Tibial artery (tissue), 4 donors: ENCODE measurements at regions not wholly inside any gene's neighbourhood (a gene's known extent, or its start where the extent isn't known, plus 50 kb on each side); places are given as distances from the start of the nearest gene placed in this dataset.

Source experiments
- DNase-seq, 2 donors: peaks; one replicate each; pipeline ENCODE4 v3.0.0-alpha.2; 2019
- H3K27ac ChIP-seq, 2 donors: fragments of 200-600 bp; sonication (generic) in 1 of 2; 1 replicate in 1 of 2; 2 replicates in 1 of 2; pipeline ENCODE4 v1.5.1; 2018 to 2019; ENCODE audit warnings: mild to moderate bottlenecking in 1 of 2
- H3K27me3 ChIP-seq, 2 donors: fragments of 200-600 bp; sonication (generic) in 1 of 2; one replicate each; pipeline versions ENCODE4 v1.5.1 to v1.6.0; 2016 to 2019
- H3K36me3 ChIP-seq, 3 donors: fragments of 200-600 bp; sonication (generic) in 2 of 3; one replicate each; pipeline ENCODE4 v1.5.1; 2016 to 2019; ENCODE audit warnings: mild to moderate bottlenecking in 2 of 3
- H3K4me1 ChIP-seq, 4 donors: fragments of 200-600 bp; sonication (generic) in 2 of 4; 1 replicate in 3 of 4; 2 replicates in 1 of 4; pipeline ENCODE4 v1.5.1; 2016 to 2019
- H3K4me3 ChIP-seq, 2 donors: fragments of 200-600 bp; sonication (generic) in 1 of 2; 1 replicate in 1 of 2; 2 replicates in 1 of 2; pipeline ENCODE4 v1.5.1; 2018 to 2019; ENCODE audit warnings: mild to moderate bottlenecking in 2 of 2
- H3K9me3 ChIP-seq, 3 donors: fragments of 200-600 bp; sonication (generic) in 1 of 3; one replicate each; pipeline ENCODE4 v1.5.1; 2016 to 2019
- CTCF ChIP-seq, 2 experiments: fragments of 200-600 bp in 1 of 2; fragments of 450-650 bp in 1 of 2; IDR thresholded peaks; one replicate each; pipeline ENCODE4 v1.5.1; 2017 to 2019; ENCODE audit warnings: antibody characterized with exemption in 2 of 2, mild to moderate bottlenecking in 1 of 2, moderate library complexity in 1 of 2
- intact Hi-C: fragments of 100-400 bp; cut with DNase I; formaldehyde crosslinking; loops from one replicate; pipeline ENCODE4 v1.15.0; 2023; ENCODE audit warnings: low total_unique reads

GRCh38 chr12:107366322-107366721, 273.0 kb upstream of the CRY1 start:
- intact Hi-C loops = no loop called here
- Histone ChIP-seq H3K4me3 (no peak overlapping the region), H3K27ac (no peak overlapping the region), H3K36me3 (no peaks in the 10 kb centered on the region), H3K27me3 (no peaks in the 10 kb centered on the region), H3K9me3 (no peaks in the 10 kb centered on the region), H3K4me1 (no peaks in the 10 kb centered on the region)
- no peak for TF ChIP-seq CTCF (IDR thresholded peaks at IDR 0.05)
- DNase-seq = no peak

GRCh38 chr12:107368586-107368985, 275.2 kb upstream of the CRY1 start:
- H3K36me3 ChIP-seq = no peaks in the 10 kb centered on the region
- H3K27me3 ChIP-seq = peaks cover 0 to 4% of the 10 kb centered on the region in 2 donors
- no peak overlapping the region for H3K4me3 ChIP-seq
- intact Hi-C loops = no loop called here
- H3K9me3 ChIP-seq = no peaks in the 10 kb centered on the region
- no peak for DNase-seq
- no peaks in the 10 kb centered on the region for H3K4me1 ChIP-seq
- TF ChIP-seq CTCF (IDR thresholded peaks at IDR 0.05) = no peak
- no peak overlapping the region for H3K27ac ChIP-seq

- Histone ChIP-seq H3K4me3 (no peak overlapping the region), H3K4me1 (no peaks in the 10 kb centered on the region), H3K27me3 (peaks cover 0 to 4% of the 10 kb centered on the region in 2 donors), H3K9me3 (no peaks in the 10 kb centered on the region), H3K27ac (no peak overlapping the region), H3K36me3 (no peaks in the 10 kb centered on the region)
- DNase-seq = no peak
- TF ChIP-seq CTCF (IDR thresholded peaks at IDR 0.05) = no peak
- intact Hi-C loops = no loop called here
Observed at GRCh38 chr12:107369006-107369405, 275.7 kb upstream of the CRY1 start.

- H3K27ac ChIP-seq = no peak overlapping the region
- no peaks in the 10 kb centered on the region for H3K36me3 ChIP-seq
- intact Hi-C loops = no loop called here
- no peak overlapping the region for H3K4me3 ChIP-seq
- no peak for DNase-seq
- H3K9me3 ChIP-seq = no peaks in the 10 kb centered on the region
- no peak for TF ChIP-seq CTCF (IDR thresholded peaks at IDR 0.05)
- peaks cover 0 to 4% of the 10 kb centered on the region in 2 donors for H3K27me3 ChIP-seq
- H3K4me1 ChIP-seq = no peaks in the 10 kb centered on the region
Observed at GRCh38 chr12:107369679-107370078, 276.3 kb upstream of the CRY1 start.

- no peak for DNase-seq
- Histone ChIP-seq H3K4me1 (no peaks in the 10 kb centered on the region), H3K27ac (no peak overlapping the region), H3K4me3 (no peak overlapping the region), H3K36me3 (no peaks in the 10 kb centered on the region), H3K9me3 (no peaks in the 10 kb centered on the region), H3K27me3 (peaks cover 0 to 7% of the 10 kb centered on the region in 2 donors)
- no peak for TF ChIP-seq CTCF (IDR thresholded peaks at IDR 0.05)
- intact Hi-C loops = no loop called here
Observed at GRCh38 chr12:107372229-107372658, 278.9 kb upstream of the CRY1 start.

- intact Hi-C loops = no loop called here
- no peaks in the 10 kb centered on the region for H3K9me3 ChIP-seq
- H3K27ac ChIP-seq = no peak overlapping the region
- no peaks in the 10 kb centered on the region for H3K4me1 ChIP-seq
- no peak overlapping the region for H3K4me3 ChIP-seq
- no peak for DNase-seq
- H3K36me3 ChIP-seq = no peaks in the 10 kb centered on the region
- no peak for TF ChIP-seq CTCF (IDR thresholded peaks at IDR 0.05)
- peaks cover 0 to 7% of the 10 kb centered on the region in 2 donors for H3K27me3 ChIP-seq
Observed at GRCh38 chr12:107373238-107373809, 280.0 kb upstream of the CRY1 start.
